ENCODE measurements at regions not wholly inside any gene's neighbourhood (a gene's known extent, or its start where the extent isn't known, plus 50 kb on each side); places are given as distances from the start of the nearest gene placed in this dataset.

DNA sequence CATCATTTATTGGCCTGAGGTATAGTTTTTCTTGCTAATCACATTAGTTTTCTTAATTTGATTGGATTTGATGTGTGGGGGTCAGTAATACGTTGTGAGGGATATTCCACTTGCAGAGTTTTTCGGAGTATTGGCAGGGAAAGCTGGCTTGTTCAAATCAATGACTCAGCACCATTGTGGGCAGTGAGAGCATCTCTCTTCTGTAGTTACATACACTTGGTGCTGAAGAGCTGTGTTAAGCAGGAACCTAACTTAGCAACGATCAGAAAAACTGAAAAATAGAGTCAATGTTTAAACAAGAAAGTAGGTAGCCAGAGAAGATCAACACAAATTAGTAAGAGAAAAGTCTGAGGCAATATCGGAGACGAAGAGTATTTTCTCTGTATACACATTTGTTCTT lies 344.6 kb upstream of the EDIL3 start:
- no peak overlapping the region for H3K27ac ChIP-seq
- DNase-seq: no peak
- no peaks in the 10 kb centered on the region for H3K4me1 ChIP-seq
- H3K4me3 ChIP-seq (replicated peaks in 1 of 3): no peak overlapping the region
- no peaks in the 10 kb centered on the region for H3K36me3 ChIP-seq
- TF ChIP-seq, protein P1, sequence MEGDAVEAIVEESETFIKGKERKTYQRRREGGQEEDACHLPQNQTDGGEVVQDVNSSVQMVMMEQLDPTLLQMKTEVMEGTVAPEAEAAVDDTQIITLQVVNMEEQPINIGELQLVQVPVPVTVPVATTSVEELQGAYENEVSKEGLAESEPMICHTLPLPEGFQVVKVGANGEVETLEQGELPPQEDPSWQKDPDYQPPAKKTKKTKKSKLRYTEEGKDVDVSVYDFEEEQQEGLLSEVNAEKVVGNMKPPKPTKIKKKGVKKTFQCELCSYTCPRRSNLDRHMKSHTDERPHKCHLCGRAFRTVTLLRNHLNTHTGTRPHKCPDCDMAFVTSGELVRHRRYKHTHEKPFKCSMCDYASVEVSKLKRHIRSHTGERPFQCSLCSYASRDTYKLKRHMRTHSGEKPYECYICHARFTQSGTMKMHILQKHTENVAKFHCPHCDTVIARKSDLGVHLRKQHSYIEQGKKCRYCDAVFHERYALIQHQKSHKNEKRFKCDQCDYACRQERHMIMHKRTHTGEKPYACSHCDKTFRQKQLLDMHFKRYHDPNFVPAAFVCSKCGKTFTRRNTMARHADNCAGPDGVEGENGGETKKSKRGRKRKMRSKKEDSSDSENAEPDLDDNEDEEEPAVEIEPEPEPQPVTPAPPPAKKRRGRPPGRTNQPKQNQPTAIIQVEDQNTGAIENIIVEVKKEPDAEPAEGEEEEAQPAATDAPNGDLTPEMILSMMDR (IDR thresholded peaks at IDR 0.05): no peak
- TF ChIP-seq POLR2A (IDR thresholded peaks at IDR 0.05): no peak
- H3K27me3 ChIP-seq: no peaks in the 10 kb centered on the region
- intact Hi-C loops (cut with DNase I): no loop called here
- WGBS, 2 donors: 51 to 54% methylated on average over 5 of the region's 5 CpGs
- no peaks in the 10 kb centered on the region for H3K9me3 ChIP-seq

DNA sequence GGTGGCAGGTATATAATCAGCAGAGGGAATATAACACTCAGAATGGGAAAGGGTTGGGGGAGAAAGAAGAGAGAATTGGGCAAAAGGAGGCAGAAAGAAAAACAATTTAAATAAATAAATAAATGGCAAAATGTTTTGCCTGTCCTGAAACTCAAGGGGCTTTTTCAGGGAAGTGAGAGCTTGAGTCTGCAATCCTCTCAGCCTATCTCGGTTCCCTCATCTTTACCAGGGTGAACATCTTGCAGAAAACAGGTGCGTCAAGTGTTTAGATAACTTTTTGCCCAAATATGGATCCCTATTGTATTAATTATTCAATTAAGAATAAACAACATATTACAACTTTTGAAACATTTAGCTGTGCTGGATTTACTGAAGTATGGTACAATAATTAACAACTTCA lies 343.0 kb upstream of the EDIL3 start:
- 75 to 81% methylated on average over 2 of the region's 2 CpGs for WGBS, 2 donors
- Histone ChIP-seq H3K27me3 (no peaks in the 10 kb centered on the region), H3K4me3 (replicated peaks in 1 of 3) (no peak overlapping the region), H3K4me1 (no peaks in the 10 kb centered on the region), H3K36me3 (no peaks in the 10 kb centered on the region), H3K9me3 (no peaks in the 10 kb centered on the region), H3K27ac (no peak overlapping the region)
- no peak for DNase-seq
- intact Hi-C loops (cut with DNase I): no loop called here
- TF ChIP-seq, protein P1 (IDR thresholded peaks at IDR 0.05): no peak
- no peak for TF ChIP-seq POLR2A (IDR thresholded peaks at IDR 0.05)

DNA sequence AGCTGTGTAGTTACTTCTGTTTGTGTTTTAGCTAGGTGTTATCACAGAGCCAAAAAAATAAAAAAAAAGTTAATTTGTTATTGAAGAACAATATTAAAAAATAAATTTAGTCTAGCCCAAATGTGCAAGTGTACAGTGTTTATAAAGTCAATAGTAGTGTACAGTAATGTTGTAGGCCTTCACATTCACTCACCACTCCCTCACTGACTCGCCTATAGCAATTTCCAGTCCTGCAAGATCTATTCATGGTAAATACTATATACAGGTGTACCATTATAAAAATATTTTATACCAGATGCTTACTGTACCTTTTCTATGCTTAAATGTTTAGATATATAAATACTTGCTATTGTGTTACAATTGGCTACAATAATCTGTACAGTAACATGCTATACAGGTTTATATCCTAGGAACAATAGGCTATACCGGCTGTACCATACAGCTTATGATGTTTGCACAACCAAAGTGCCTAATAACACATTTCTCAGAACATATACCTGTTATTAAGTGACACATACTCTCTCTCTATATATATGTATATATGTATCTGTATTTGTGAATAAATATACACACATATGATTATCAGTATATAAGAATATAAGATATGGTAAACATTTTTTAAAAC lies 341.4 kb upstream of the EDIL3 start:
- no peaks in the 10 kb centered on the region for H3K9me3 ChIP-seq
- no peaks in the 10 kb centered on the region for H3K36me3 ChIP-seq
- H3K4me1 ChIP-seq: no peaks in the 10 kb centered on the region
- WGBS, 2 donors: 96 to 97% methylated on average over 2 of the region's 2 CpGs
- H3K4me3 ChIP-seq (replicated peaks in 1 of 3): no peak overlapping the region
- intact Hi-C loops (cut with DNase I): no loop called here
- no peak overlapping the region for H3K27ac ChIP-seq
- no peak for DNase-seq
- H3K27me3 ChIP-seq: no peaks in the 10 kb centered on the region
- TF ChIP-seq, protein P1 (IDR thresholded peaks at IDR 0.05): no peak
- no peak for TF ChIP-seq POLR2A (IDR thresholded peaks at IDR 0.05)

DNA sequence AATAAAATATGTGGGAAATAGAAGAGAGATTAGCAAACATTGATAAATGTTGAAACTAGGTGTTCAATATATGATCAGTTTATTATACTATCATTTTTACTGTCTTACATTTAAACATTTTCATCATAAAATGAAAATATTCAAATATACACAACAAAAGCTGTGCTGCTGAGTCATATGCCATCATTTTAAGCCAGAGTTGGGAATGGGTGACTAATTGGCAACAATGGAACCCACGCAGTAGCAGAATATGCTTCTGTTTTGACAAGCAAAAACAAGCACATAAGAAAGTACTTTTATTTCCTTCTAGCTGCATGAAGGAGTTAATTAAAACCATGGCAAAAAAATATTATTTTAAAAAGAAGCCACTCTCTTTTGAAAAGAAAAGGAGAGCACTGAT lies 340.0 kb upstream of the EDIL3 start:
- WGBS, 2 donors: 88 to 97% methylated on average over 1 of the region's 1 CpG
- DNase-seq: no peak
- H3K9me3 ChIP-seq: no peaks in the 10 kb centered on the region
- H3K4me1 ChIP-seq: no peaks in the 10 kb centered on the region
- intact Hi-C loops (cut with DNase I): no loop called here
- no peak overlapping the region for H3K27ac ChIP-seq
- no peaks in the 10 kb centered on the region for H3K27me3 ChIP-seq
- no peak overlapping the region for H3K4me3 ChIP-seq (replicated peaks in 1 of 3)
- no peak for TF ChIP-seq POLR2A (IDR thresholded peaks at IDR 0.05)
- TF ChIP-seq, protein P1 (IDR thresholded peaks at IDR 0.05): no peak
- H3K36me3 ChIP-seq: no peaks in the 10 kb centered on the region

DNA sequence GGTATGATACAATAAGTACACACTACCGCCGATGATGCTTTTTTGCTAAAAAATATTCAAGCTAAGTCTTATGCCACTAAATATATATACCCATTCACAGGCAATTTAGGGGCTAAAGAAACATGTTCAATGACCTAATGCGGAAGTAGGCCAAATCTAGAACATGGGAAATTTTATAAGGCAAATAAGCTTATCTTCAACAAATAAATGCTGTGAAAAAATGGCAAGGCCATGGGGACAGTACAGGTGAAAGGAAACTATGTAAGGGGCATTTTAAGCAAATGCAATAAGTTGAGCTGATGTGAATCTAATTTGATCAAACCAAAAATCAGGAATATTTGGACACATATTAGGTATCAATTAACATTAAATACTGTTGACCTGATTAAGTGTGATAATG lies 339.5 kb upstream of the EDIL3 start:
- no peak for DNase-seq
- Histone ChIP-seq H3K27me3 (no peaks in the 10 kb centered on the region), H3K9me3 (no peaks in the 10 kb centered on the region), H3K4me3 (replicated peaks in 1 of 3) (no peak overlapping the region), H3K27ac (no peak overlapping the region), H3K4me1 (no peaks in the 10 kb centered on the region), H3K36me3 (no peaks in the 10 kb centered on the region)
- no peak for TF ChIP-seq POLR2A (IDR thresholded peaks at IDR 0.05)
- TF ChIP-seq, protein P1 (IDR thresholded peaks at IDR 0.05): no peak
- WGBS, 2 donors: 84 to 94% methylated on average over 3 of the region's 3 CpGs
- intact Hi-C loops (cut with DNase I): no loop called here
